HG03095 (cell line): ENCODE measurements at regions not wholly inside any gene's neighbourhood (a gene's known extent, or its start where the extent isn't known, plus 50 kb on each side); places are given as distances from the start of the nearest gene placed in this dataset.
A peak's percentile ranks its signal among the peaks of the same experiment; 100 is the strongest.

ENCODE experiments used
- ATAC-seq: cut with Tn5 transposase; IDR thresholded peaks from one replicate; pipeline ENCODE4 v1.9.1; 2021; ENCODE audit warnings: moderate library complexity; ENCODE audit not compliant: unreplicated experiment

GRCh38 chr2:195413944-195414343 lies 243.1 kb upstream of the SLC39A10 start:
- ATAC-seq = no peak

GRCh38 chr2:195413422-195413821 lies 243.6 kb upstream of the SLC39A10 start:
- no peak for ATAC-seq

GRCh38 chr2:195411219-195411687 lies 245.8 kb upstream of the SLC39A10 start:
- no peak for ATAC-seq

GRCh38 chr2:195410074-195410671 lies 246.9 kb upstream of the SLC39A10 start:
- ATAC-seq = peak; percentile 64

GRCh38 chr2:195408811-195409210 lies 248.2 kb upstream of the SLC39A10 start:
- ATAC-seq = no peak

GRCh38 chr2:195408196-195408595 lies 248.8 kb upstream of the SLC39A10 start:
- ATAC-seq = no peak

- ATAC-seq = no peak
Observed at GRCh38 chr2:195407783-195408182, 249.2 kb upstream of the SLC39A10 start.

- no peak for ATAC-seq
Observed at GRCh38 chr2:195406886-195407603, 250.0 kb upstream of the SLC39A10 start.

- no peak for ATAC-seq
Observed at GRCh38 chr2:195404651-195405050, 252.4 kb upstream of the SLC39A10 start.

GRCh38 chr2:195396479-195396878 lies 260.5 kb upstream of the SLC39A10 start:
- ATAC-seq = no peak

GRCh38 chr2:195395362-195395761 lies 261.7 kb upstream of the SLC39A10 start:
- ATAC-seq = no peak

GRCh38 chr2:195392446-195393336 lies 264.3 kb upstream of the SLC39A10 start:
- no peak for ATAC-seq

- no peak for ATAC-seq
Observed at GRCh38 chr2:195390686-195391321, 266.2 kb upstream of the SLC39A10 start.

- ATAC-seq = no peak
Observed at GRCh38 chr2:195388028-195388427, 269.0 kb upstream of the SLC39A10 start.

- no peak for ATAC-seq
Observed at GRCh38 chr2:195382186-195382585, 274.8 kb upstream of the SLC39A10 start.

GRCh38 chr2:195370167-195370943 lies 286.7 kb upstream of the SLC39A10 start:
- ATAC-seq = no peak

GRCh38 chr2:195369218-195369587 lies 287.8 kb upstream of the SLC39A10 start:
- ATAC-seq = no peak

GRCh38 chr2:195368249-195369217 lies 288.5 kb upstream of the SLC39A10 start:
- no peak for ATAC-seq

- ATAC-seq = no peak
Observed at GRCh38 chr2:195367809-195368208, 289.2 kb upstream of the SLC39A10 start.
